ENCODE measurements at regions not wholly inside any gene's neighbourhood (a gene's known extent, or its start where the extent isn't known, plus 50 kb on each side); places are given as distances from the start of the nearest gene placed in this dataset.

DNA sequence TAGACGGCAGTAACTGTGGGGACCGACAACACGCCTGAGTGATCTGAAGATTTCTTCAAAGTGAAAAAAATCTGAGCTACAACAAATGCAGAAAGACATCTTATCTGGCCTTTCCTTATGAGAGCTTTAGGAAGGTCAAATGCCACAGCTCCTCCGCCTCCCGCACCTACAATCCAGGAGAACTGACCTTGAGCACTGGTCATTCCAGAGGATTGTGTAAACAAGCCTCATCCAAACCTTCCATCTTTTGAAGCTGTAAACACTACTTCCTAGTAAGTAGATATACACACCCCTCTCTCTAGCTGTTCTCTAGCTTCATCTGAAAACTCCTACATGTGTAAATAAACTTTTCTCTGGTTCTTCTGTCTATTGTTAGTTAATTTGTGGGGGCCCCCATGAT, 76.9 kb downstream of the CD24 start:
- WGBS (ENCODE audit: insufficient coverage), result 86% methylated on average over 5 of the region's 5 CpGs
- Histone ChIP-seq H3K27ac (ENCODE audit: low read length in 2 of 2) (no peak overlapping the region), H3K4me1 (ENCODE audit: control insufficient read depth in 2 of 2, insufficient read depth in 2 of 2, low read length in 2 of 2) (no peaks in the 10 kb centered on the region), H3K27me3 (replicated peaks in 1 of 4; ENCODE audit: control extremely low read depth in 1 of 4, control insufficient read depth in 3 of 4, insufficient read depth in 4 of 4, low read length in 3 of 4) (no peaks in the 10 kb centered on the region), H3K36me3 (replicated peaks in 1 of 2; ENCODE audit: control extremely low read depth in 1 of 2, control insufficient read depth in 1 of 2, extremely low read depth in 1 of 2, insufficient read depth in 2 of 2, low read length in 1 of 2) (no peaks in the 10 kb centered on the region), H3K4me2 (replicated peaks; ENCODE audit: low read depth, low read length, poor library complexity, severe bottlenecking) (no peak overlapping the region), H3K9me3 (ENCODE audit: control extremely low read depth in 1 of 3, control insufficient read depth in 2 of 3, insufficient read depth in 1 of 3, low read length in 2 of 3) (peaks cover 0 to 20% (median 16%) of the 10 kb centered on the region in 3 donors), H3K4me3 (ENCODE audit: control extremely low read depth in 1 of 5, extremely low read depth in 1 of 5, insufficient read depth in 1 of 5, low read depth in 2 of 5, low read length in 4 of 5) (no peak overlapping the region), H3K79me2 (ENCODE audit: control insufficient read depth, insufficient read depth, low read length) (no peaks in the 10 kb centered on the region), H3K9ac (ENCODE audit: low read length) (no peak overlapping the region), H2AFZ (ENCODE audit: insufficient read depth, low read depth, low read length, poor library complexity, severe bottlenecking) (no peak overlapping the region), H4K20me1 (ENCODE audit: control insufficient read depth, insufficient read depth, low read length, poor library complexity, severe bottlenecking) (no peaks in the 10 kb centered on the region)
- POLR2A ChIA-PET, result no interaction called here
- TF ChIP-seq EZH2 (IDR thresholded peaks at IDR 0.05; ENCODE audit: borderline replicate concordance, insufficient read depth, low read depth, low read length, poor library complexity, severe bottlenecking), result no peak
- TF ChIP-seq, protein P1, sequence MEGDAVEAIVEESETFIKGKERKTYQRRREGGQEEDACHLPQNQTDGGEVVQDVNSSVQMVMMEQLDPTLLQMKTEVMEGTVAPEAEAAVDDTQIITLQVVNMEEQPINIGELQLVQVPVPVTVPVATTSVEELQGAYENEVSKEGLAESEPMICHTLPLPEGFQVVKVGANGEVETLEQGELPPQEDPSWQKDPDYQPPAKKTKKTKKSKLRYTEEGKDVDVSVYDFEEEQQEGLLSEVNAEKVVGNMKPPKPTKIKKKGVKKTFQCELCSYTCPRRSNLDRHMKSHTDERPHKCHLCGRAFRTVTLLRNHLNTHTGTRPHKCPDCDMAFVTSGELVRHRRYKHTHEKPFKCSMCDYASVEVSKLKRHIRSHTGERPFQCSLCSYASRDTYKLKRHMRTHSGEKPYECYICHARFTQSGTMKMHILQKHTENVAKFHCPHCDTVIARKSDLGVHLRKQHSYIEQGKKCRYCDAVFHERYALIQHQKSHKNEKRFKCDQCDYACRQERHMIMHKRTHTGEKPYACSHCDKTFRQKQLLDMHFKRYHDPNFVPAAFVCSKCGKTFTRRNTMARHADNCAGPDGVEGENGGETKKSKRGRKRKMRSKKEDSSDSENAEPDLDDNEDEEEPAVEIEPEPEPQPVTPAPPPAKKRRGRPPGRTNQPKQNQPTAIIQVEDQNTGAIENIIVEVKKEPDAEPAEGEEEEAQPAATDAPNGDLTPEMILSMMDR (IDR thresholded peaks at IDR 0.05), result no peak
- CTCF ChIA-PET, result interaction anchor here (0.7 kb wide), 1 partner anchor 14 kb away, joined by 5 read pairs; no protein-coding TSS in a partner anchor
- DNase-seq, result no peak
- intact Hi-C loops (cut with micrococcal nuclease), result no loop called here
- Mint-ChIP-seq H3K4me3 (no peak overlapping the region), H3K4me1 (no peaks in the 10 kb centered on the region), H3K9me3 (ENCODE audit: insufficient read depth) (peaks cover 3% of the 10 kb centered on the region), H3K27ac (no peak overlapping the region), H3K27me3 (no peaks in the 10 kb centered on the region)
- no peak for ATAC-seq (ENCODE audit: low read depth)

DNA sequence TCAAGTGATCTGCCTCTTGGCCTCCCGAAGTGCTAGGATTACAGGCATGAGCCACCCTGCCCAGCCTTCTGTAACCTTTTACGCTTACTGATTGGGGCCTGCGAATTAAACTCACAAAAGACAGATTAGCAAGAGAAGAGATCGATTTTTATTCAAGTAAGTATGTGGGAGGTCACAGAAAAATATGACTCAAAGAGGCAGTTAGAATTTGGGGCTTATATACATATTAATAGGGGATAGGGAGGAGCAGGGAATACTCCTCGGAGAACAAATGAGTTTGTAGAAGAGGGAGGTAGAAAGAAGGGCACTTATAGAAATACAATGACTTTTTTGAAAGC, 78.9 kb downstream of the CD24 start:
- Mint-ChIP-seq H3K4me3 (no peak overlapping the region), H3K9me3 (ENCODE audit: insufficient read depth) (peaks cover under 1% of the 10 kb centered on the region), H3K27ac (no peak overlapping the region), H3K4me1 (no peaks in the 10 kb centered on the region), H3K27me3 (peaks cover 3% of the 10 kb centered on the region)
- no peak overlapping the region for H3K4me2 ChIP-seq (replicated peaks; ENCODE audit: low read depth, low read length, poor library complexity, severe bottlenecking)
- intact Hi-C loops (cut with micrococcal nuclease), result no loop called here
- ATAC-seq (ENCODE audit: low read depth) (no peak), DNase-seq (no peak)
- H4K20me1 ChIP-seq (ENCODE audit: control insufficient read depth, insufficient read depth, low read length, poor library complexity, severe bottlenecking), result no peaks in the 10 kb centered on the region
- WGBS (ENCODE audit: insufficient coverage), result 100% methylated on average over 3 of the region's 5 CpGs
- no peak overlapping the region for H3K4me3 ChIP-seq (ENCODE audit: control extremely low read depth in 1 of 5, extremely low read depth in 1 of 5, insufficient read depth in 1 of 5, low read depth in 2 of 5, low read length in 4 of 5)
- H3K27me3 ChIP-seq (replicated peaks in 1 of 4; ENCODE audit: control extremely low read depth in 1 of 4, control insufficient read depth in 3 of 4, insufficient read depth in 4 of 4, low read length in 3 of 4), result no peaks in the 10 kb centered on the region
- POLR2A ChIA-PET, result no interaction called here
- H3K27ac ChIP-seq (ENCODE audit: low read length in 2 of 2), result no peak overlapping the region
- no peaks in the 10 kb centered on the region for H3K4me1 ChIP-seq (ENCODE audit: control insufficient read depth in 2 of 2, insufficient read depth in 2 of 2, low read length in 2 of 2)
- peaks cover 0 to 9% (median 4%) of the 10 kb centered on the region in 3 donors for H3K9me3 ChIP-seq (ENCODE audit: control extremely low read depth in 1 of 3, control insufficient read depth in 2 of 3, insufficient read depth in 1 of 3, low read length in 2 of 3)
- H3K36me3 ChIP-seq (replicated peaks in 1 of 2; ENCODE audit: control extremely low read depth in 1 of 2, control insufficient read depth in 1 of 2, extremely low read depth in 1 of 2, insufficient read depth in 2 of 2, low read length in 1 of 2), result no peaks in the 10 kb centered on the region
- no peak for TF ChIP-seq EZH2 (IDR thresholded peaks at IDR 0.05; ENCODE audit: borderline replicate concordance, insufficient read depth, low read depth, low read length, poor library complexity, severe bottlenecking)
- TF ChIP-seq, protein P1 (IDR thresholded peaks at IDR 0.05), result no peak
- H3K79me2 ChIP-seq (ENCODE audit: control insufficient read depth, insufficient read depth, low read length), result no peaks in the 10 kb centered on the region
- CTCF ChIA-PET, result interaction anchor here (1.0 kb wide), 1 partner anchor 158 kb away, joined by 3 read pairs; no protein-coding TSS in a partner anchor
- no peak overlapping the region for H2AFZ ChIP-seq (ENCODE audit: insufficient read depth, low read depth, low read length, poor library complexity, severe bottlenecking)
- no peak overlapping the region for H3K9ac ChIP-seq (ENCODE audit: low read length)
